SK-N-SH (cell line): ENCODE measurements at regions not wholly inside any gene's neighbourhood (a gene's known extent, or its start where the extent isn't known, plus 50 kb on each side); places are given as distances from the start of the nearest gene placed in this dataset.

Source experiments
- CTCF ChIA-PET: fragments of 300-600, 350-600 bp; formaldehyde crosslinking; extraction: SDS; loops from one replicate; lab custom pipeline; 2021; lab: Yijun Ruan, JAX
- POLR2A ChIA-PET: fragments of 350-600 bp; sonication (Branson Sonifier 250); formaldehyde crosslinking; extraction: SDS; loops from one replicate; lab custom pipeline; 2020; ENCODE audit warnings: antibody characterized with exemption, inconsistent platforms; lab: Yijun Ruan, JAX
- DNase-seq: peaks from one replicate; pipeline ENCODE4 v3.0.0; 2012
- H2AFZ ChIP-seq: fragments of 200-600 bp; sonication (generic); 2 replicates; pipeline ENCODE4 v1.8.1; 2016; ENCODE audit warnings: antibody characterized with exemption, mild to moderate bottlenecking, low read depth
- H3F3A ChIP-seq: fragments of 200-600 bp; sonication (generic); replicated peaks from 2 replicates; pipeline ENCODE3; 2016; ENCODE audit warnings: antibody characterized with exemption, mild to moderate bottlenecking; ENCODE audit not compliant: insufficient read depth
- H3K27ac ChIP-seq, 2 experiments: fragments of 200-500 bp in 1 of 2; fragments of 200-600 bp in 1 of 2; sonication (Bioruptor generic) in 1 of 2; sonication (generic), shearing (Covaris generic) in 1 of 2; 2 replicates each; pipeline versions ENCODE4 v1.5.1 to v1.6.1; 2014 to 2016; ENCODE audit warnings: low read depth in 2 of 2, inconsistent platforms in 1 of 2, low read length in 1 of 2, mild to moderate bottlenecking in 1 of 2, mixed read lengths in 1 of 2
- H3K27me3 ChIP-seq: fragments of 200-600 bp; sonication (generic), shearing (Covaris generic); 2 replicates; pipeline ENCODE4 v1.6.1; 2016; ENCODE audit warnings: mixed run types; ENCODE audit not compliant: insufficient read depth
- H3K36me3 ChIP-seq, 2 experiments: fragments of 200-500 bp in 1 of 2; fragments of 200-600 bp in 1 of 2; sonication (Bioruptor generic) in 1 of 2; sonication (generic) in 1 of 2; replicated peaks in 1 of 2; 2 replicates each; pipeline versions ENCODE3 to v1.5.1; 2014 to 2016; ENCODE audit warnings: low read length in 1 of 2, mild to moderate bottlenecking in 1 of 2; ENCODE audit not compliant: insufficient read depth in 2 of 2, control insufficient read depth in 1 of 2
- H3K4me1 ChIP-seq, 2 experiments: fragments of 200-500 bp in 1 of 2; fragments of 200-600 bp in 1 of 2; sonication (Bioruptor generic) in 1 of 2; sonication (generic), shearing (Covaris generic) in 1 of 2; 2 replicates each; pipeline versions ENCODE4 v1.5.1 to v1.6.1; 2014 to 2016; ENCODE audit warnings: low read depth in 1 of 2, low read length in 1 of 2, mixed run types in 1 of 2; ENCODE audit not compliant: insufficient read depth in 2 of 2, control insufficient read depth in 1 of 2
- H3K4me2 ChIP-seq: fragments of 200-600 bp; sonication (generic), shearing (Covaris generic); 2 replicates; pipeline ENCODE4 v1.6.1; 2017; ENCODE audit warnings: mixed run types
- H3K4me3 ChIP-seq, 2 experiments: fragments of 200-500 bp in 1 of 2; fragments of 200-600 bp in 1 of 2; sonication (Bioruptor generic) in 1 of 2; sonication (generic), shearing (Covaris generic) in 1 of 2; 2 replicates each; pipeline versions ENCODE4 v1.5.1 to v1.8.1; 2014 to 2016; ENCODE audit warnings: low read depth in 2 of 2, inconsistent platforms in 1 of 2, low read length in 1 of 2, mild to moderate bottlenecking in 1 of 2, mixed read lengths in 1 of 2, moderate library complexity in 1 of 2
- H3K79me2 ChIP-seq: fragments of 200-600 bp; sonication (generic); 2 replicates; pipeline ENCODE4 v1.8.1; 2017; ENCODE audit warnings: mild to moderate bottlenecking; ENCODE audit not compliant: insufficient read depth
- H3K9ac ChIP-seq: fragments of 200-600 bp; sonication (generic); 2 replicates; pipeline ENCODE4 v1.6.1; 2017; ENCODE audit warnings: mixed run types
- H3K9me2 ChIP-seq: fragments of 200-600 bp; sonication (generic); 2 replicates; pipeline ENCODE4 v1.6.1; 2017; ENCODE audit warnings: mixed run types
- H3K9me3 ChIP-seq: fragments of 200-600 bp; sonication (generic); 2 replicates; pipeline ENCODE4 v1.6.1; 2017; ENCODE audit warnings: mixed run types, mild to moderate bottlenecking, moderate library complexity
- H4K20me1 ChIP-seq: fragments of 200-600 bp; sonication (generic); 2 replicates; pipeline ENCODE4 v1.6.1; 2017; ENCODE audit warnings: mild to moderate bottlenecking, mixed run types; ENCODE audit not compliant: insufficient read depth
- CHD2 ChIP-seq: fragments of 150-350 bp; IDR thresholded peaks from 2 replicates; pipeline ENCODE4 v1.6.1; 2018; ENCODE audit warnings: low read length; ENCODE audit not compliant: partially characterized antibody
- ELF1 ChIP-seq: IDR thresholded peaks from 2 replicates; pipeline ENCODE4 v1.4.0; 2012
- EP300 ChIP-seq, 2 experiments: IDR thresholded peaks; 2 replicates each; pipeline versions ENCODE4 v1.4.0 to v1.6.1; 2012; ENCODE audit warnings: borderline replicate concordance in 1 of 2, low read depth in 1 of 2, low read length in 1 of 2
- GATA2 ChIP-seq: sonication (generic); formaldehyde crosslinking; IDR thresholded peaks from 2 replicates; pipeline ENCODE4 v1.5.0; 2020; ENCODE audit warnings: mild to moderate bottlenecking, missing genetic modification reagents
- MEF2A ChIP-seq: IDR thresholded peaks from 2 replicates; pipeline ENCODE4 v1.4.0; 2012; ENCODE audit warnings: low read depth, borderline replicate concordance
- MXI1 ChIP-seq: IDR thresholded peaks from 2 replicates; pipeline ENCODE4 v1.6.1; 2012; ENCODE audit warnings: mild to moderate bottlenecking, low read depth, low read length, improper control_type of control experiment
- NFIC ChIP-seq: IDR thresholded peaks from 2 replicates; pipeline ENCODE4 v1.4.0; 2012; ENCODE audit warnings: borderline replicate concordance
- POLR2AphosphoS5 ChIP-seq: IDR thresholded peaks from 2 replicates; pipeline ENCODE4 v1.6.1; 2012; ENCODE audit warnings: low read depth, low read length
- RCOR1 ChIP-seq: fragments of 150-350 bp; IDR thresholded peaks from 2 replicates; pipeline ENCODE4 v1.6.1; 2017; ENCODE audit warnings: antibody characterized with exemption, low read length
- RFX5 ChIP-seq: IDR thresholded peaks from 2 replicates; pipeline ENCODE4 v1.6.1; 2012; ENCODE audit warnings: mild to moderate bottlenecking, improper control_type of control experiment, low read length
- RXRA ChIP-seq: IDR thresholded peaks from 2 replicates; pipeline ENCODE4 v1.4.0; 2012; ENCODE audit warnings: low read depth, mild to moderate bottlenecking, borderline replicate concordance
- SIN3A ChIP-seq: IDR thresholded peaks from 2 replicates; pipeline ENCODE4 v1.6.1; 2012; ENCODE audit warnings: low read depth, mild to moderate bottlenecking, low read length, moderate library complexity, borderline replicate concordance
- TAF1 ChIP-seq: IDR thresholded peaks from 2 replicates; pipeline ENCODE4 v1.6.1; 2012; ENCODE audit warnings: low read depth, mild to moderate bottlenecking, low read length, moderate library complexity, borderline replicate concordance
- TCF12 ChIP-seq: IDR thresholded peaks from 2 replicates; pipeline ENCODE4 v1.4.0; 2012
- WGBS: methylation state at CpG from one replicate; pipeline ENCODE4 v1.1.6; 2017; ENCODE audit warnings: low lambda C conversion rate; 5-methylcytosine and 5-hydroxymethylcytosine counted together
- TF ChIP-seq, protein P1 (sequence below): IDR thresholded peaks from 2 replicates; pipeline ENCODE4 v1.4.0; 2012; ENCODE audit warnings: low read depth
- TF ChIP-seq, protein P2 (sequence below): IDR thresholded peaks from 2 replicates; pipeline ENCODE4 v1.6.1; 2012; ENCODE audit warnings: mild to moderate bottlenecking, low read depth, low read length, moderate library complexity
- TF ChIP-seq, protein P3 (sequence below): IDR thresholded peaks from 2 replicates; pipeline ENCODE4 v1.4.0; 2012; ENCODE audit warnings: low read depth, borderline replicate concordance

DNA sequence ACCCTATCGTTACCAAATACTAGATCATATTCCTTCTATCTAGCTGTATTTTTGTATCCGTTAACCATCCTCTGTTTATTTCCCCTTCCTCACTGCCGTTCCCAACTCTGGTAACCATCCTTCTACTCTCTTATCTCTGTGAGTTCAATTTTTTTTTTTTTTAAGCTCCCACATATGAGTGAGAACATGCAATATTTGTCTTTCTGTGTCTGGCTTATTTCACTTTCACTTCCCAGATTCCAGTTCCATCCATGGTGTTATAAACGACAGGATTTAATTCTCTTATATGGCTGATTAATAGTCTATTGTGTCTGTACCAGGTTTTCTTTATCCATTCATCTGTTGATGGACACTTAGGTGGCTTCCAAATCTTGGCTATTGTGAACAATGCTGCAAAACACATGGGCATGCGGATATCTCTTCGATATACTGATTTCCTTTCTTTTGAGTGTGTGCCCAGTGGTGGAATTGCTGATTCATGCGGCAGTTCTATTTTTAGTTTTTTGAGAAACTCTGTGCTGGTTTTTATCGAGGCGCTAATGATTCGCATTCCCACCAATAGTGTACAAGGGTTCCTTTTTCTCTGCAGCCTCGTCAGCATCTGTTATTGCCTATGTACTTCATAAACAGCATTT is 599.6 kb downstream of the TMEM114 start:
- Histone ChIP-seq H3K4me1 (no peaks in the 10 kb centered on the region), H3F3A (no peaks in the 10 kb centered on the region), H3K4me3 (no peak overlapping the region), H3K9me3 (no peaks in the 10 kb centered on the region), H3K9me2 (no peaks in the 10 kb centered on the region), H3K79me2 (no peaks in the 10 kb centered on the region), H3K27me3 (no peaks in the 10 kb centered on the region), H3K27ac (no peak overlapping the region), H4K20me1 (no peaks in the 10 kb centered on the region), H3K4me2 (no peak overlapping the region), H2AFZ (no peak overlapping the region), H3K9ac (no peak overlapping the region), H3K36me3 (no peaks in the 10 kb centered on the region)
- no peak for DNase-seq
- TF ChIP-seq, protein P1, sequence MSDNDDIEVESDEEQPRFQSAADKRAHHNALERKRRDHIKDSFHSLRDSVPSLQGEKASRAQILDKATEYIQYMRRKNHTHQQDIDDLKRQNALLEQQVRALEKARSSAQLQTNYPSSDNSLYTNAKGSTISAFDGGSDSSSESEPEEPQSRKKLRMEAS = no peak
- TF ChIP-seq POLR2AphosphoS5 (no peak), MEF2A (no peak), NFIC (no peak), MXI1 (no peak), TCF12 (no peak), CHD2 (no peak), RXRA (no peak), RFX5 (no peak), EP300 (IDR thresholded peaks at IDR 0.05; ENCODE audit: borderline replicate concordance in 1 of 2, low read depth in 1 of 2, low read length in 1 of 2) (no peak), SIN3A (no peak), TAF1 (no peak), RCOR1 (no peak), ELF1 (no peak), GATA2 (CRISPR knock-in tag) (no peak)
- TF ChIP-seq, protein P2, sequence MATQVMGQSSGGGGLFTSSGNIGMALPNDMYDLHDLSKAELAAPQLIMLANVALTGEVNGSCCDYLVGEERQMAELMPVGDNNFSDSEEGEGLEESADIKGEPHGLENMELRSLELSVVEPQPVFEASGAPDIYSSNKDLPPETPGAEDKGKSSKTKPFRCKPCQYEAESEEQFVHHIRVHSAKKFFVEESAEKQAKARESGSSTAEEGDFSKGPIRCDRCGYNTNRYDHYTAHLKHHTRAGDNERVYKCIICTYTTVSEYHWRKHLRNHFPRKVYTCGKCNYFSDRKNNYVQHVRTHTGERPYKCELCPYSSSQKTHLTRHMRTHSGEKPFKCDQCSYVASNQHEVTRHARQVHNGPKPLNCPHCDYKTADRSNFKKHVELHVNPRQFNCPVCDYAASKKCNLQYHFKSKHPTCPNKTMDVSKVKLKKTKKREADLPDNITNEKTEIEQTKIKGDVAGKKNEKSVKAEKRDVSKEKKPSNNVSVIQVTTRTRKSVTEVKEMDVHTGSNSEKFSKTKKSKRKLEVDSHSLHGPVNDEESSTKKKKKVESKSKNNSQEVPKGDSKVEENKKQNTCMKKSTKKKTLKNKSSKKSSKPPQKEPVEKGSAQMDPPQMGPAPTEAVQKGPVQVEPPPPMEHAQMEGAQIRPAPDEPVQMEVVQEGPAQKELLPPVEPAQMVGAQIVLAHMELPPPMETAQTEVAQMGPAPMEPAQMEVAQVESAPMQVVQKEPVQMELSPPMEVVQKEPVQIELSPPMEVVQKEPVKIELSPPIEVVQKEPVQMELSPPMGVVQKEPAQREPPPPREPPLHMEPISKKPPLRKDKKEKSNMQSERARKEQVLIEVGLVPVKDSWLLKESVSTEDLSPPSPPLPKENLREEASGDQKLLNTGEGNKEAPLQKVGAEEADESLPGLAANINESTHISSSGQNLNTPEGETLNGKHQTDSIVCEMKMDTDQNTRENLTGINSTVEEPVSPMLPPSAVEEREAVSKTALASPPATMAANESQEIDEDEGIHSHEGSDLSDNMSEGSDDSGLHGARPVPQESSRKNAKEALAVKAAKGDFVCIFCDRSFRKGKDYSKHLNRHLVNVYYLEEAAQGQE = no peak
- TF ChIP-seq, protein P3, sequence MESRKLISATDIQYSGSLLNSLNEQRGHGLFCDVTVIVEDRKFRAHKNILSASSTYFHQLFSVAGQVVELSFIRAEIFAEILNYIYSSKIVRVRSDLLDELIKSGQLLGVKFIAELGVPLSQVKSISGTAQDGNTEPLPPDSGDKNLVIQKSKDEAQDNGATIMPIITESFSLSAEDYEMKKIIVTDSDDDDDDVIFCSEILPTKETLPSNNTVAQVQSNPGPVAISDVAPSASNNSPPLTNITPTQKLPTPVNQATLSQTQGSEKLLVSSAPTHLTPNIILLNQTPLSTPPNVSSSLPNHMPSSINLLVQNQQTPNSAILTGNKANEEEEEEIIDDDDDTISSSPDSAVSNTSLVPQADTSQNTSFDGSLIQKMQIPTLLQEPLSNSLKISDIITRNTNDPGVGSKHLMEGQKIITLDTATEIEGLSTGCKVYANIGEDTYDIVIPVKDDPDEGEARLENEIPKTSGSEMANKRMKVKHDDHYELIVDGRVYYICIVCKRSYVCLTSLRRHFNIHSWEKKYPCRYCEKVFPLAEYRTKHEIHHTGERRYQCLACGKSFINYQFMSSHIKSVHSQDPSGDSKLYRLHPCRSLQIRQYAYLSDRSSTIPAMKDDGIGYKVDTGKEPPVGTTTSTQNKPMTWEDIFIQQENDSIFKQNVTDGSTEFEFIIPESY = no peak
- 1% methylated on average over 11 of the region's 11 CpGs for WGBS
- POLR2A ChIA-PET = no interaction called here
- CTCF ChIA-PET = no interaction called here
